K562 (cell line): ENCODE measurements at regions not wholly inside any gene's neighbourhood (a gene's known extent, or its start where the extent isn't known, plus 50 kb on each side); places are given as distances from the start of the nearest gene placed in this dataset.

ENCODE experiments used
- ATAC-seq: fragments of 200-7000 bp; cut with Tn5 transposase; 3 replicates; pipeline ENCODE4 v1.9.1; 2020; ENCODE audit warnings: moderate library complexity
- BruUV-seq: library from RNA; stranded (reverse); fragments of 400-500 nt; replicated peaks from 2 replicates; lab custom pipeline; 2021; lab: Mats Ljungman, UMichigan
- CTCF ChIA-PET: fragments of 300-600 bp; formaldehyde crosslinking; extraction: SDS; loops from one replicate; lab custom pipeline; 2021; ENCODE audit warnings: low intra/inter-chr PET ratio; lab: Yijun Ruan, JAX
- POLR2A ChIA-PET: fragments of 300-600, 350-650 bp; sonication (Branson Sonifier 250); formaldehyde crosslinking; extraction: SDS; loops from one replicate; lab custom pipeline; 2021; ENCODE audit warnings: antibody characterized with exemption, inconsistent platforms; lab: Yijun Ruan, JAX
- DNase-seq, 4 experiments: peaks; one replicate each; pipeline versions ENCODE4 v3.0.0 to v3.0.0-alpha.2; 2011 to 2018; ENCODE audit warnings: low spot score in 3 of 4, mixed read lengths in 3 of 4; ENCODE audit errors: extremely low read depth in 1 of 4
- FAIRE-seq: peaks from 2 replicates; lab custom pipeline; 2011; peaks lifted over from hg19 to GRCh38; lab: Jason Lieb, UNC
- H2AFZ ChIP-seq: 2 replicates; pipeline ENCODE4 v1.6.0; 2011; ENCODE audit warnings: low read depth, low read length, control low read depth, inconsistent platforms
- H3K27ac ChIP-seq: fragments of 200-600 bp; 3 replicates; pipeline ENCODE4 v1.8.0; 2011; ENCODE audit warnings: low read depth, mild to moderate bottlenecking, control low read depth, inconsistent platforms, low read length, moderate library complexity, mixed read lengths; ENCODE audit errors: extremely low read depth
- H3K27me3 ChIP-seq, 2 experiments: fragments of 300-600 bp in 1 of 2; 2 replicates in 1 of 2; 3 replicates in 1 of 2; pipeline versions ENCODE4 v1.6.0 to v1.8.0; 2011; ENCODE audit warnings: inconsistent platforms in 2 of 2, low read length in 2 of 2, mild to moderate bottlenecking in 1 of 2, mixed read lengths in 1 of 2, moderate library complexity in 1 of 2; ENCODE audit not compliant: control insufficient read depth in 2 of 2, insufficient read depth in 2 of 2
- H3K36me3 ChIP-seq: fragments of 300-600 bp; 3 replicates; pipeline ENCODE4 v1.8.0; 2011; ENCODE audit warnings: mild to moderate bottlenecking, low read length, inconsistent platforms; ENCODE audit not compliant: control insufficient read depth, insufficient read depth
- H3K4me1 ChIP-seq, 2 experiments: fragments of 200-600 bp in 1 of 2; replicated peaks in 1 of 2; 2 replicates in 1 of 2; 3 replicates in 1 of 2; pipeline versions ENCODE4 v1.5.1 to v1.8.0; 2011; ENCODE audit warnings: inconsistent platforms in 2 of 2, low read length in 2 of 2, mild to moderate bottlenecking in 1 of 2, mixed read lengths in 1 of 2, moderate library complexity in 1 of 2; ENCODE audit not compliant: control insufficient read depth in 2 of 2, insufficient read depth in 2 of 2
- H3K4me2 ChIP-seq: 2 replicates; pipeline ENCODE4 v1.6.1; 2011; ENCODE audit warnings: low read length, control low read depth, inconsistent platforms, mixed read lengths; ENCODE audit not compliant: insufficient read depth
- H3K4me3 ChIP-seq: fragments of 200-600 bp; sonication (generic), shearing (Covaris generic); 2 replicates; pipeline ENCODE4 v1.5.1; 2016; ENCODE audit warnings: control low read depth, inconsistent platforms
- H3K79me2 ChIP-seq: fragments of 200-600 bp; 3 replicates; pipeline ENCODE4 v1.8.0; 2011; ENCODE audit warnings: low read length, inconsistent platforms; ENCODE audit not compliant: control insufficient read depth, insufficient read depth
- H3K9ac ChIP-seq, 2 experiments: 2 replicates each; pipeline versions ENCODE4 v1.6.0 to v1.6.1; 2011; ENCODE audit warnings: low read depth in 2 of 2, low read length in 2 of 2, control low read depth in 1 of 2, inconsistent platforms in 1 of 2, mild to moderate bottlenecking in 1 of 2, mixed read lengths in 1 of 2; ENCODE audit not compliant: insufficient read depth in 1 of 2
- H3K9me1 ChIP-seq: one replicate; pipeline ENCODE4 v1.6.0; 2011; ENCODE audit warnings: inconsistent platforms, mild to moderate bottlenecking, low read length, moderate library complexity; ENCODE audit not compliant: control insufficient read depth, insufficient read depth
- H3K9me3 ChIP-seq: replicated peaks from 2 replicates; pipeline ENCODE4 v1.5.1; 2011; ENCODE audit warnings: low read depth, low read length, inconsistent platforms; ENCODE audit not compliant: control insufficient read depth, insufficient read depth
- H4K20me1 ChIP-seq: replicated peaks from 2 replicates; pipeline ENCODE4 v1.6.1; 2011; ENCODE audit warnings: low read length, inconsistent platforms, mixed read lengths; ENCODE audit not compliant: control insufficient read depth, insufficient read depth
- COPS2 ChIP-seq: fragments of 450-650 bp; conservative IDR thresholded peaks from 2 replicates; pipeline ENCODE4 v1.6.1; 2016; ENCODE audit warnings: mild to moderate bottlenecking, moderate library complexity
- ESRRA ChIP-seq: fragments of 450-650 bp; IDR thresholded peaks from 2 replicates; pipeline ENCODE4 v1.6.1; 2014; ENCODE audit warnings: low read depth, mild to moderate bottlenecking, moderate library complexity, borderline replicate concordance
- GABPA ChIP-seq: fragments of 200-800 bp; sonication (Bioruptor generic); conservative IDR thresholded peaks from 2 replicates; pipeline ENCODE4 v1.6.1; 2016; ENCODE audit warnings: low read depth, missing genetic modification characterization, missing compliant biosample characterization
- HBP1 ChIP-seq: fragments of 450-650 bp; formaldehyde crosslinking; IDR thresholded peaks from 2 replicates; pipeline ENCODE4 v1.4.0; 2022; ENCODE audit warnings: missing genetic modification characterization
- MAFG ChIP-seq: fragments of 450-650 bp; conservative IDR thresholded peaks from 2 replicates; pipeline ENCODE4 v1.6.1; 2016; ENCODE audit warnings: missing genetic modification characterization, missing compliant biosample characterization
- MCM7 ChIP-seq, 2 experiments: fragments of 450-650 bp; IDR thresholded peaks; 2 replicates each; pipeline ENCODE4 v1.6.1; 2016 to 2018
- MYNN ChIP-seq, 2 experiments: sonication (generic); formaldehyde crosslinking in 1 of 2; IDR thresholded peaks; 2 replicates each; pipeline versions ENCODE4 v1.5.0 to v1.6.1; 2016 to 2020; ENCODE audit warnings: antibody characterized with exemption in 1 of 2, missing genetic modification reagents in 1 of 2
- NFIX ChIP-seq: fragments of 250-450 bp; sonication (Bioruptor Pico); IDR thresholded peaks from 2 replicates; pipeline ENCODE4 v1.4.0; 2020; ENCODE audit warnings: low read depth, mild to moderate bottlenecking, moderate library complexity
- NR2C1 ChIP-seq, 2 experiments: fragments of 450-650 bp; IDR thresholded peaks; 2 replicates each; pipeline ENCODE4 v1.6.1; 2017; ENCODE audit warnings: mild to moderate bottlenecking in 2 of 2, antibody characterized with exemption in 1 of 2, inconsistent platforms in 1 of 2, missing compliant biosample characterization in 1 of 2, missing genetic modification characterization in 1 of 2
- POLR3A ChIP-seq: IDR thresholded peaks from 2 replicates; pipeline ENCODE4 v1.6.1; 2011; ENCODE audit warnings: borderline replicate concordance, mild to moderate bottlenecking, moderate library complexity; ENCODE audit not compliant: insufficient read length, insufficient read depth; ENCODE audit errors: extremely low read depth
- ZNF217 ChIP-seq: sonication (generic); formaldehyde crosslinking; IDR thresholded peaks from 2 replicates; pipeline ENCODE4 v1.8.0; 2022; ENCODE audit warnings: mild to moderate bottlenecking, missing genetic modification reagents
- ZNF57 ChIP-seq: fragments of 450-650 bp; formaldehyde crosslinking; IDR thresholded peaks from 2 replicates; pipeline ENCODE4 v1.4.0; 2020; ENCODE audit warnings: mild to moderate bottlenecking, moderate library complexity
- WGBS: fragments of 100-300 bp; shearing (Covaris generic); methylation state at CpG from one replicate; pipeline ENCODE4 v1.1.6; 2016; ENCODE audit warnings: low coverage, mixed read lengths; ENCODE audit not compliant: insufficient coverage; ENCODE audit errors: missing lambda C conversion rate; 5-methylcytosine and 5-hydroxymethylcytosine counted together
- in situ Hi-C: fragments of 300-500 bp; cut with MboI; formaldehyde crosslinking; loops from 4 replicates; pipeline ENCODE4 v1.15.0; 2018; ENCODE audit warnings: inconsistent platforms, mixed read lengths
- intact Hi-C: fragments of 100-400 bp; cut with micrococcal nuclease; formaldehyde crosslinking; loops from 2 replicates; pipeline ENCODE4 v1.14.2; 2022

- DNase-seq (no peak), ATAC-seq (no peak), FAIRE-seq (no peak)
- WGBS = 6% methylated on average over 3 of the region's 3 CpGs
- Histone ChIP-seq H3K27ac (no peak overlapping the region), H2AFZ (no peak overlapping the region), H3K4me3 (no peak overlapping the region), H3K9me1 (no peaks in the 10 kb centered on the region), H4K20me1 (no peaks in the 10 kb centered on the region), H3K4me1 (peaks cover 0 to 4% of the 10 kb centered on the region in 2 experiments; a peak in 1 of 5 replicates), H3K27me3 (no peaks in the 10 kb centered on the region), H3K4me2 (no peak overlapping the region), H3K9me3 (no peaks in the 10 kb centered on the region), H3K79me2 (no peaks in the 10 kb centered on the region), H3K36me3 (no peaks in the 10 kb centered on the region), H3K9ac (no peak overlapping the region)
- POLR2A ChIA-PET = interaction anchor here (0.8 kb wide), 1 partner anchor 55 kb away, joined by 3 read pairs; no protein-coding TSS in a partner anchor
- no peak for TF ChIP-seq NFIX
- TF ChIP-seq ZNF57 (CRISPR knock-in tag) = no peak
- TF ChIP-seq POLR3A = no peak
- TF ChIP-seq MCM7 (IDR thresholded peaks at IDR 0.05) = no peak
- TF ChIP-seq COPS2 = no peak
- TF ChIP-seq HBP1 (CRISPR knock-in tag) = no peak
- no peak for TF ChIP-seq GABPA
- no peak for TF ChIP-seq NR2C1 (IDR thresholded peaks at IDR 0.05)
- no peak for TF ChIP-seq NR2C1 (tag; IDR thresholded peaks at IDR 0.05)
- no peak for TF ChIP-seq MYNN (IDR thresholded peaks at IDR 0.05)
- no peak for TF ChIP-seq MYNN (CRISPR knock-in tag; IDR thresholded peaks at IDR 0.05)
- TF ChIP-seq ESRRA = no peak
- no peak for TF ChIP-seq ZNF217 (CRISPR knock-in tag)
- no peak for TF ChIP-seq MAFG (tag)
- BruUV-seq = no TSS peak
- CTCF ChIA-PET = no interaction called here
- in situ Hi-C loops (no loop called here), intact Hi-C loops (no loop called here)
Measured at GRCh38 chr2:102950371-102950946, 188.6 kb downstream of the TMEM182 start.
